Type B pancreatic cell (in vitro differentiated cells): ENCODE measurements at regions not wholly inside any gene's neighbourhood (a gene's known extent, or its start where the extent isn't known, plus 50 kb on each side); places are given as distances from the start of the nearest gene placed in this dataset.

Experiments
- DNase-seq: peaks from one replicate; pipeline ENCODE4 v3.0.0; 2021; ENCODE audit warnings: mixed read lengths; ENCODE audit not compliant: unreplicated experiment; ENCODE audit errors: extremely low spot score
- H3K27ac Mint-ChIP-seq: 2 replicates; pipeline ENCODE4 v1.8.0; 2021; ENCODE audit warnings: mild to moderate bottlenecking, mixed read lengths
- H3K27me3 Mint-ChIP-seq: 2 replicates; pipeline ENCODE4 v1.8.0; 2021; ENCODE audit warnings: mixed read lengths
- H3K36me3 Mint-ChIP-seq: 2 replicates; pipeline ENCODE4 v1.8.0; 2021; ENCODE audit warnings: mixed read lengths
- H3K4me1 Mint-ChIP-seq: one replicate; pipeline ENCODE4 v1.8.0; 2021; ENCODE audit warnings: mixed read lengths; ENCODE audit not compliant: unreplicated experiment
- H3K4me3 Mint-ChIP-seq: 2 replicates; pipeline ENCODE4 v1.8.0; 2021; ENCODE audit warnings: mild to moderate bottlenecking, mixed read lengths
- H3K9me3 Mint-ChIP-seq: 2 replicates; pipeline ENCODE4 v1.8.0; 2021; ENCODE audit warnings: mixed read lengths
- TF ChIP-seq, protein P1 (sequence below): fragments of 200-600 bp; sonication (generic); conservative IDR thresholded peaks from 2 replicates; pipeline ENCODE4 v1.5.0; 2021; ENCODE audit warnings: antibody characterized with exemption, mild to moderate bottlenecking

- H3K27me3 Mint-ChIP-seq = no peaks in the 10 kb centered on the region
- H3K4me3 Mint-ChIP-seq = no peak overlapping the region
- no peaks in the 10 kb centered on the region for H3K36me3 Mint-ChIP-seq
- no peaks in the 10 kb centered on the region for H3K4me1 Mint-ChIP-seq
- no peak overlapping the region for H3K27ac Mint-ChIP-seq
- DNase-seq = no peak
- TF ChIP-seq, protein P1, sequence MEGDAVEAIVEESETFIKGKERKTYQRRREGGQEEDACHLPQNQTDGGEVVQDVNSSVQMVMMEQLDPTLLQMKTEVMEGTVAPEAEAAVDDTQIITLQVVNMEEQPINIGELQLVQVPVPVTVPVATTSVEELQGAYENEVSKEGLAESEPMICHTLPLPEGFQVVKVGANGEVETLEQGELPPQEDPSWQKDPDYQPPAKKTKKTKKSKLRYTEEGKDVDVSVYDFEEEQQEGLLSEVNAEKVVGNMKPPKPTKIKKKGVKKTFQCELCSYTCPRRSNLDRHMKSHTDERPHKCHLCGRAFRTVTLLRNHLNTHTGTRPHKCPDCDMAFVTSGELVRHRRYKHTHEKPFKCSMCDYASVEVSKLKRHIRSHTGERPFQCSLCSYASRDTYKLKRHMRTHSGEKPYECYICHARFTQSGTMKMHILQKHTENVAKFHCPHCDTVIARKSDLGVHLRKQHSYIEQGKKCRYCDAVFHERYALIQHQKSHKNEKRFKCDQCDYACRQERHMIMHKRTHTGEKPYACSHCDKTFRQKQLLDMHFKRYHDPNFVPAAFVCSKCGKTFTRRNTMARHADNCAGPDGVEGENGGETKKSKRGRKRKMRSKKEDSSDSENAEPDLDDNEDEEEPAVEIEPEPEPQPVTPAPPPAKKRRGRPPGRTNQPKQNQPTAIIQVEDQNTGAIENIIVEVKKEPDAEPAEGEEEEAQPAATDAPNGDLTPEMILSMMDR = peak; percentile 31
- peaks cover 4% of the 10 kb centered on the region for H3K9me3 Mint-ChIP-seq
Measured at GRCh38 chr6:163814494-163815364, 400.2 kb downstream of the QKI start.

GRCh38 chr6:163813979-163814493 is 399.5 kb downstream of the QKI start:
- Mint-ChIP-seq H3K4me1 (no peaks in the 10 kb centered on the region), H3K4me3 (no peak overlapping the region), H3K9me3 (peaks cover 4% of the 10 kb centered on the region), H3K27me3 (no peaks in the 10 kb centered on the region), H3K36me3 (no peaks in the 10 kb centered on the region), H3K27ac (no peak overlapping the region)
- DNase-seq = no peak
- TF ChIP-seq, protein P1 = no peak

DNA sequence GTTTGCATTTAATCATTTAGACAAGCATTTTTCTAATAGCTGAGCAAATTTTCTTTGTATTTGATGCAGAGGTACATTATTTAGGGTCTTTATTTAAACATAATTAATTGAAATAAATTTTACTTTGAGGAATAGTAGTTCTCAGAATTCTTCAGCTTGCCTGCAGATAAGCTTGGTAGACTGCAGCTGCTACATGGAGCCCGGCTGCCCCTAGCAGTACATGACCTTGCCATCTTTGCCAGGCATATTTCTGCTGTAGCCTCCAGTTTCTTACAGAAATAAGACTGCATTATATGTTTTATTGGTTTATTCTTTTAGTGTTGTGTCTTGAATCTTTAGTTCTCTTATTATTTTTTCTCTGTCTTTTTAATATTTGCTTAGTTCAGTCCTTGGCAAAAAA is 396.8 kb downstream of the QKI start:
- TF ChIP-seq, protein P1 = no peak
- Mint-ChIP-seq H3K27me3 (no peaks in the 10 kb centered on the region), H3K36me3 (no peaks in the 10 kb centered on the region), H3K9me3 (no peaks in the 10 kb centered on the region), H3K4me3 (no peak overlapping the region), H3K27ac (no peak overlapping the region), H3K4me1 (no peaks in the 10 kb centered on the region)
- no peak for DNase-seq

DNA sequence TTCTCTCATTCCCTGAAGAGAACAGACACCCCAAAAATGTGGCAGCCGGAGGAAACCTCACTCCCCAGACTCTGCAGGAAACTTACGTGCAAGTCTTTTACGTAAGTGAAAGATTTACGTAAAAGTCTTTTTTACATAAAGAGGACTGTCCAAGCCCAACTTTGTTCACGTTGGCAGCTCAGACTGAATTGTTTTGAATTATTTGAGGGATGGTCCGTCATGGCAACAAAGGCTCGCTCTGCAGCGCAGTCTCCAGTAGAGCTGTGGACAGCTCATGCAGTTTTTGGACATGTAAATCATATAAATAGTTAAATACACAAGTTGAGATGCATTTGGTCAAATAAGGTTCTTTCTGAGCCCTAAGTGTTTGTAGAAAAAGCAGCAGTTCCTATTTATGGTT is 394.8 kb downstream of the QKI start:
- TF ChIP-seq, protein P1 = no peak
- Mint-ChIP-seq H3K27ac (no peak overlapping the region), H3K4me3 (no peak overlapping the region), H3K27me3 (peaks cover 3% of the 10 kb centered on the region), H3K9me3 (no peaks in the 10 kb centered on the region), H3K4me1 (no peaks in the 10 kb centered on the region), H3K36me3 (no peaks in the 10 kb centered on the region)
- DNase-seq = no peak

DNA sequence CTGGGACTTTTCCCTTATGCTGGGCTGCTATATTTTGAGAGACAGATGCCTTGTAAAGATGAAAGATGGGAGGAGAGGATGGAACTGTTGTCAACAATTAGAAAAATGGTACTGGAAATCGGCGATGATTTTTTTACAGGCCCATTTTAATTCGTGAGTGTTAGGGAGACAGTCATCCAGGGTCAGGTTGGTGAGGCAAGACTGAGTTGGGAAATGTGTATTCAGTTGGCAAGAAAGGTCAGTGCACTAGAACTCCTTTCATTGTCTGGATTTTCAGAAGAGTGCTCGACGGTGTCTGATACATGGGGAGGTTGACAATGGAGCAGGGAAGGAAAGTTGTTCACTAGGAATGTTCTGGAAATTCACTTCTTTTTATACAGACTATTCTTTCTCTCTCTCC is 394.4 kb downstream of the QKI start:
- Mint-ChIP-seq H3K27ac (no peak overlapping the region), H3K9me3 (no peaks in the 10 kb centered on the region), H3K4me1 (no peaks in the 10 kb centered on the region), H3K36me3 (no peaks in the 10 kb centered on the region), H3K4me3 (no peak overlapping the region), H3K27me3 (peaks cover 3% of the 10 kb centered on the region)
- no peak for DNase-seq
- TF ChIP-seq, protein P1 = no peak
